ENCODE measurements at regions not wholly inside any gene's neighbourhood (a gene's known extent, or its start where the extent isn't known, plus 50 kb on each side); places are given as distances from the start of the nearest gene placed in this dataset.
"Not testable (repeated sequence)": the region's sequence is repeated elsewhere in the genome, so short reads cannot be mapped to it uniquely, and the experiment has no call there.

- no peak for DNase-seq (ENCODE audit: low spot score)
These were observed 1534.6 kb downstream of the SI start for GRCh38 chr3:163543662-163544061.

GRCh38 chr3:163541629-163542028 lies 1536.7 kb downstream of the SI start:
- DNase-seq (ENCODE audit: low spot score) = no peak

- DNase-seq (ENCODE audit: low spot score) = no peak
These were observed 1539.9 kb downstream of the SI start for GRCh38 chr3:163538387-163538786.

- no peak for DNase-seq (ENCODE audit: low spot score)
These were observed 1544.9 kb downstream of the SI start for GRCh38 chr3:163533381-163533780.

GRCh38 chr3:163523375-163523774 lies 1554.9 kb downstream of the SI start:
- DNase-seq (ENCODE audit: low spot score) = no peak

- DNase-seq (ENCODE audit: low spot score) = no peak
These were observed 1557.0 kb downstream of the SI start for GRCh38 chr3:163521261-163521660.

- no peak for DNase-seq (ENCODE audit: low spot score)
These were observed 1560.2 kb downstream of the SI start for GRCh38 chr3:163518065-163518464.

GRCh38 chr3:163513149-163513657 lies 1565.1 kb downstream of the SI start:
- no peak for DNase-seq (ENCODE audit: low spot score)

GRCh38 chr3:163508206-163508605 lies 1570.1 kb downstream of the SI start:
- DNase-seq (ENCODE audit: low spot score) = no peak

GRCh38 chr3:163504974-163505373 lies 1573.3 kb downstream of the SI start:
- DNase-seq (ENCODE audit: low spot score) = no peak

- not testable (repeated sequence) for DNase-seq (ENCODE audit: low spot score)
These were observed 1578.5 kb downstream of the SI start for GRCh38 chr3:163499736-163500219.

GRCh38 chr3:163498842-163499735 lies 1579.2 kb downstream of the SI start:
- not testable (repeated sequence) for DNase-seq (ENCODE audit: low spot score)

- DNase-seq (ENCODE audit: low spot score) = no peak
These were observed 1586.6 kb downstream of the SI start for GRCh38 chr3:163491714-163492113.

GRCh38 chr3:163490119-163490518 lies 1588.2 kb downstream of the SI start:
- DNase-seq (ENCODE audit: low spot score) = peak; percentile 73

- DNase-seq (ENCODE audit: low spot score) = no peak
These were observed 1595.6 kb downstream of the SI start for GRCh38 chr3:163482695-163483094.

- no peak for DNase-seq (ENCODE audit: low spot score)
These were observed 1596.6 kb downstream of the SI start for GRCh38 chr3:163481738-163482137.

GRCh38 chr3:163476179-163476578 lies 1602.1 kb downstream of the SI start:
- no peak for DNase-seq (ENCODE audit: low spot score)

- DNase-seq (ENCODE audit: low spot score) = no peak
These were observed 1603.5 kb downstream of the SI start for GRCh38 chr3:163474766-163475165.

- DNase-seq (ENCODE audit: low spot score) = no peak
These were observed 1609.6 kb downstream of the SI start for GRCh38 chr3:163468531-163469335.

GRCh38 chr3:163462446-163462845 lies 1615.8 kb downstream of the SI start:
- DNase-seq (ENCODE audit: low spot score) = no peak

- no peak for DNase-seq (ENCODE audit: low spot score)
These were observed 1627.6 kb downstream of the SI start for GRCh38 chr3:163450698-163451097.

GRCh38 chr3:163438760-163439159 lies 1639.5 kb downstream of the SI start:
- DNase-seq (ENCODE audit: low spot score) = no peak

GRCh38 chr3:163422671-163423070 lies 1655.6 kb downstream of the SI start:
- DNase-seq (ENCODE audit: low spot score) = no peak
